B cell (primary cell): ENCODE measurements at regions not wholly inside any gene's neighbourhood (a gene's known extent, or its start where the extent isn't known, plus 50 kb on each side); places are given as distances from the start of the nearest gene placed in this dataset.

Experiments used
- ATAC-seq: fragments of 200-7000 bp; cut with Tn5 transposase; one replicate; pipeline ENCODE4 v1.10.0; 2021; ENCODE audit warnings: low read depth, mild to moderate bottlenecking, moderate number of reproducible peaks, moderate library complexity
- CTCF ChIA-PET: fragments of 350-600 bp; sonication (Branson Sonifier 250); formaldehyde crosslinking; loops from one replicate; lab custom pipeline; 2021; ENCODE audit warnings: antibody characterized with exemption, inconsistent platforms; lab: Charles Lee
- POLR2A ChIA-PET: fragments of 350-600 bp; sonication (Branson Sonifier 250); formaldehyde crosslinking; loops from one replicate; lab custom pipeline; 2021; ENCODE audit warnings: antibody characterized with exemption; lab: Charles Lee
- DNase-seq: peaks from one replicate; pipeline ENCODE4 v3.0.0; 2013
- H2AFZ ChIP-seq: 2 replicates; pipeline ENCODE4 v1.6.1; 2012; ENCODE audit warnings: mild to moderate bottlenecking, low read depth, low read length; ENCODE audit not compliant: insufficient read depth, poor library complexity, severe bottlenecking
- H3K27ac ChIP-seq, 2 donors: 1 replicate in 1 of 2; 2 replicates in 1 of 2; pipeline ENCODE4 v1.5.1; 2012 to 2013; ENCODE audit warnings: low read length in 2 of 2, mild to moderate bottlenecking in 2 of 2, moderate library complexity in 1 of 2
- H3K27me3 ChIP-seq, 4 experiments: fragments of 200-600 bp in 1 of 4; sonication (generic) in 1 of 4; replicated peaks in 1 of 4; 1 replicate in 2 of 4; 2 replicates in 2 of 4; pipeline versions ENCODE4 v1.6.1 to v1.7.0; 2013 to 2016; ENCODE audit warnings: low read length in 3 of 4, mild to moderate bottlenecking in 2 of 4, mixed read lengths in 1 of 4, moderate library complexity in 1 of 4; ENCODE audit not compliant: insufficient read depth in 4 of 4, control insufficient read depth in 3 of 4; ENCODE audit errors: control extremely low read depth in 1 of 4
- H3K36me3 ChIP-seq, 2 experiments: replicated peaks in 1 of 2; 1 replicate in 1 of 2; 2 replicates in 1 of 2; pipeline versions ENCODE4 v1.6.1 to v1.7.1; 2013; ENCODE audit warnings: low read length in 1 of 2; ENCODE audit not compliant: insufficient read depth in 2 of 2, control insufficient read depth in 1 of 2; ENCODE audit errors: control extremely low read depth in 1 of 2, extremely low read depth in 1 of 2
- H3K4me1 ChIP-seq, 2 donors: fragments of 200-600 bp in 1 of 2; sonication (generic) in 1 of 2; 1 replicate in 1 of 2; 2 replicates in 1 of 2; pipeline versions ENCODE4 v1.5.1 to v1.6.1; 2013 to 2017; ENCODE audit warnings: low read length in 2 of 2; ENCODE audit not compliant: control insufficient read depth in 2 of 2, insufficient read depth in 2 of 2
- H3K4me2 ChIP-seq: replicated peaks from 2 replicates; pipeline ENCODE3; 2012; ENCODE audit warnings: mild to moderate bottlenecking, low read depth, low read length; ENCODE audit not compliant: poor library complexity, severe bottlenecking
- H3K4me3 ChIP-seq, 5 experiments: fragments of 200-600 bp in 1 of 5; sonication (generic) in 1 of 5; 1 replicate in 3 of 5; 2 replicates in 2 of 5; pipeline versions ENCODE4 v1.5.1 to v1.7.0; 2011 to 2016; ENCODE audit warnings: low read length in 4 of 5, mild to moderate bottlenecking in 4 of 5, low read depth in 2 of 5, control low read depth in 1 of 5, moderate library complexity in 1 of 5; ENCODE audit not compliant: insufficient read depth in 1 of 5; ENCODE audit errors: control extremely low read depth in 1 of 5, extremely low read depth in 1 of 5
- H3K79me2 ChIP-seq: fragments of 200-600 bp; sonication (generic); one replicate; pipeline ENCODE4 v1.6.0; 2016; ENCODE audit warnings: low read length; ENCODE audit not compliant: control insufficient read depth, insufficient read depth
- H3K9ac ChIP-seq: fragments of 200-600 bp; sonication (generic); 2 replicates; pipeline ENCODE4 v1.6.1; 2017; ENCODE audit warnings: mild to moderate bottlenecking, low read length, moderate library complexity
- H3K9me3 ChIP-seq, 3 donors: one replicate each; pipeline versions ENCODE4 v1.6.1 to v1.7.1; 2013; ENCODE audit warnings: low read length in 2 of 3; ENCODE audit not compliant: control insufficient read depth in 2 of 3, insufficient read depth in 1 of 3; ENCODE audit errors: control extremely low read depth in 1 of 3
- H4K20me1 ChIP-seq: 2 replicates; pipeline ENCODE4 v1.6.0; 2012; ENCODE audit warnings: mild to moderate bottlenecking, low read length; ENCODE audit not compliant: insufficient read depth, control insufficient read depth, poor library complexity, severe bottlenecking
- H3K27ac Mint-ChIP-seq: one replicate; pipeline ENCODE4 v1.8.0; 2021; ENCODE audit warnings: mixed read lengths
- H3K27me3 Mint-ChIP-seq: one replicate; pipeline ENCODE4 v1.8.0; 2021; ENCODE audit warnings: mixed read lengths
- H3K4me1 Mint-ChIP-seq: one replicate; pipeline ENCODE4 v1.8.0; 2021; ENCODE audit warnings: mixed read lengths
- H3K4me3 Mint-ChIP-seq: one replicate; pipeline ENCODE4 v1.8.0; 2021; ENCODE audit warnings: mixed read lengths
- H3K9me3 Mint-ChIP-seq: one replicate; pipeline ENCODE4 v1.8.0; 2022; ENCODE audit warnings: mixed read lengths; ENCODE audit not compliant: insufficient read depth
- EZH2 ChIP-seq: IDR thresholded peaks from 2 replicates; pipeline ENCODE4 v1.6.1; 2012; ENCODE audit warnings: borderline replicate concordance, low read depth, mild to moderate bottlenecking, moderate library complexity, low read length; ENCODE audit not compliant: insufficient read depth, poor library complexity, severe bottlenecking
- WGBS: methylation state at CpG from one replicate; pipeline ENCODE4 v1.1.5; 2013; ENCODE audit warnings: missing lambda C conversion rate; ENCODE audit not compliant: insufficient coverage; 5-methylcytosine and 5-hydroxymethylcytosine counted together
- intact Hi-C: fragments of 100-400 bp; cut with micrococcal nuclease; formaldehyde crosslinking; loops from one replicate; pipeline ENCODE4 v1.10.0; 2022
- TF ChIP-seq, protein P1 (sequence below): fragments of 200-600 bp; IDR thresholded peaks from one replicate; pipeline ENCODE4 v1.8.0; 2022; ENCODE audit warnings: antibody characterized with exemption, mild to moderate bottlenecking

DNA sequence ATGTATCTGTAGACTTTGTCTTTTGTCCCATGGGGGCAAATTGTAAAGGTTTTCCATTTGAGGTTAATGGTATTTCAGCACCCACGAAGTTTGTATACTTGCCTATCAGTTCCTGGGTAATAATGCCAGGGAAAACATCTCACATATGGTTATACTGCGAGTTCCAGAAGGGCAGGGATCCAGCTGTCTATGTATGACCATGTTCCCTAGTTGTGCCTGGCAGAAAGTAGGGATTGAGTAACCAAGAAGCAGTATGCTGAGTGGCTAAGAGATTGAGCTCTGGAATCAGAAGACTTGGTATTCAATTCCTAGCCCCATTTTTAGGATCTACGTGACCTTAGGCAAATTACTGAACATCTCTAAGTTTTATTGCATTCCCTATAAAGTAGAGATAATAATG, 173.2 kb upstream of the PWP1 start:
- no peaks in the 10 kb centered on the region for H3K9me3 ChIP-seq
- no peaks in the 10 kb centered on the region for H3K36me3 ChIP-seq
- no peaks in the 10 kb centered on the region for H3K27me3 ChIP-seq
- no peak overlapping the region for H2AFZ ChIP-seq
- H3K4me1 ChIP-seq = no peaks in the 10 kb centered on the region
- CTCF ChIA-PET = no interaction called here
- no peaks in the 10 kb centered on the region for H3K79me2 ChIP-seq
- H3K27ac ChIP-seq = no peak overlapping the region
- TF ChIP-seq, protein P1, sequence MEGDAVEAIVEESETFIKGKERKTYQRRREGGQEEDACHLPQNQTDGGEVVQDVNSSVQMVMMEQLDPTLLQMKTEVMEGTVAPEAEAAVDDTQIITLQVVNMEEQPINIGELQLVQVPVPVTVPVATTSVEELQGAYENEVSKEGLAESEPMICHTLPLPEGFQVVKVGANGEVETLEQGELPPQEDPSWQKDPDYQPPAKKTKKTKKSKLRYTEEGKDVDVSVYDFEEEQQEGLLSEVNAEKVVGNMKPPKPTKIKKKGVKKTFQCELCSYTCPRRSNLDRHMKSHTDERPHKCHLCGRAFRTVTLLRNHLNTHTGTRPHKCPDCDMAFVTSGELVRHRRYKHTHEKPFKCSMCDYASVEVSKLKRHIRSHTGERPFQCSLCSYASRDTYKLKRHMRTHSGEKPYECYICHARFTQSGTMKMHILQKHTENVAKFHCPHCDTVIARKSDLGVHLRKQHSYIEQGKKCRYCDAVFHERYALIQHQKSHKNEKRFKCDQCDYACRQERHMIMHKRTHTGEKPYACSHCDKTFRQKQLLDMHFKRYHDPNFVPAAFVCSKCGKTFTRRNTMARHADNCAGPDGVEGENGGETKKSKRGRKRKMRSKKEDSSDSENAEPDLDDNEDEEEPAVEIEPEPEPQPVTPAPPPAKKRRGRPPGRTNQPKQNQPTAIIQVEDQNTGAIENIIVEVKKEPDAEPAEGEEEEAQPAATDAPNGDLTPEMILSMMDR = no peak
- TF ChIP-seq EZH2 = no peak
- Mint-ChIP-seq H3K27me3 (peaks cover 19% of the 10 kb centered on the region), H3K27ac (no peak overlapping the region), H3K4me3 (no peak overlapping the region), H3K9me3 (no peaks in the 10 kb centered on the region), H3K4me1 (peaks cover 4% of the 10 kb centered on the region)
- no peak overlapping the region for H3K4me3 ChIP-seq
- DNase-seq (no peak), ATAC-seq (no peak)
- POLR2A ChIA-PET = no interaction called here
- H3K4me2 ChIP-seq = no peak overlapping the region
- intact Hi-C loops = no loop called here
- H4K20me1 ChIP-seq = no peaks in the 10 kb centered on the region
- WGBS = 100% methylated on average over 1 of the region's 3 CpGs
- no peak overlapping the region for H3K9ac ChIP-seq

DNA sequence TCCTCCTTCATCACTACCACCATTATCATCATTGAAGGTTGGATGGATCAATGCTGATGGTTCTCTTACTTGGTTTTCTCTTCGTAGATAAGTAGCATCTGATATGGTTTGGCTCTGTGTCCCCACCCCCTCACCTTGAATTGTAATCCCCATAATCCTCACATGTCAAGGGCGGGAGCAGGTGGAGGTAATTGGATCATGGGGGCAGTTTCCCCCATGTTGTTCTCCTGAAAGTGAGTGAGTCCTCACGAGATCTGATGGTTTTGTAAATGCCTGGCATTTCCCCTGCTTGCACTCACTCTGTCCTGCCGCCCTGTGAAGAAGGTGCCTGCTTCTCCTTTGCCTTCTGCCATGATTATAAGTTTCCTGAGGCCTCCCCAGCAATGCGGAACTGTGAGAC, 172.4 kb upstream of the PWP1 start:
- H3K9ac ChIP-seq = no peak overlapping the region
- H3K4me3 ChIP-seq = no peak overlapping the region
- no peaks in the 10 kb centered on the region for H3K27me3 ChIP-seq
- no peak overlapping the region for H3K27ac Mint-ChIP-seq
- 81% methylated on average over 2 of the region's 5 CpGs for WGBS
- no peak overlapping the region for H3K27ac ChIP-seq
- no peak overlapping the region for H3K4me2 ChIP-seq
- H2AFZ ChIP-seq = no peak overlapping the region
- no peaks in the 10 kb centered on the region for H3K9me3 ChIP-seq
- H3K4me3 Mint-ChIP-seq = no peak overlapping the region
- CTCF ChIA-PET = no interaction called here
- no peaks in the 10 kb centered on the region for H4K20me1 ChIP-seq
- DNase-seq = no peak
- no peaks in the 10 kb centered on the region for H3K36me3 ChIP-seq
- H3K4me1 ChIP-seq = no peaks in the 10 kb centered on the region
- no peak for ATAC-seq
- H3K79me2 ChIP-seq = no peaks in the 10 kb centered on the region
- intact Hi-C loops = no loop called here
- no peaks in the 10 kb centered on the region for H3K9me3 Mint-ChIP-seq
- POLR2A ChIA-PET = no interaction called here
- H3K4me1 Mint-ChIP-seq = peaks cover 4% of the 10 kb centered on the region
- H3K27me3 Mint-ChIP-seq = peaks cover 12% of the 10 kb centered on the region
- TF ChIP-seq, protein P1 = no peak
- TF ChIP-seq EZH2 = no peak
